GM23338 (cell line): ENCODE measurements at regions not wholly inside any gene's neighbourhood (a gene's known extent, or its start where the extent isn't known, plus 50 kb on each side); places are given as distances from the start of the nearest gene placed in this dataset.

Experiments
- ATAC-seq: fragments of 200-7000 bp; cut with Tn5 transposase; 3 replicates; pipeline ENCODE4 v1.9.1; 2020
- DNase-seq: peaks from one replicate; pipeline ENCODE4 v3.0.0-alpha.2; 2015; ENCODE audit warnings: low spot score
- H2AFZ ChIP-seq: fragments of 200-600 bp; sonication (generic); 2 replicates; pipeline ENCODE4 v1.8.0; 2016; ENCODE audit warnings: antibody characterized with exemption, mild to moderate bottlenecking, moderate library complexity
- H3F3A ChIP-seq: fragments of 200-600 bp; sonication (generic); replicated peaks from 2 replicates; pipeline ENCODE4 v1.8.0; 2017; ENCODE audit warnings: antibody characterized with exemption, mixed run types, low read depth
- H3K27ac ChIP-seq: fragments of 200-600 bp; sonication (generic); 2 replicates; pipeline ENCODE4 v1.6.1; 2016; ENCODE audit warnings: low read depth
- H3K27me3 ChIP-seq: fragments of 200-600 bp; sonication (generic); 2 replicates; pipeline ENCODE4 v1.8.0; 2016; ENCODE audit warnings: mild to moderate bottlenecking, mixed run types, moderate library complexity; ENCODE audit not compliant: insufficient read depth
- H3K36me3 ChIP-seq: fragments of 200-600 bp; sonication (generic); 2 replicates; pipeline ENCODE4 v1.8.0; 2016; ENCODE audit warnings: mild to moderate bottlenecking; ENCODE audit not compliant: insufficient read depth
- H3K4me1 ChIP-seq: fragments of 200-600 bp; sonication (generic); 2 replicates; pipeline ENCODE4 v1.8.0; 2016; ENCODE audit warnings: mild to moderate bottlenecking, moderate library complexity; ENCODE audit not compliant: insufficient read depth
- H3K4me2 ChIP-seq: fragments of 200-600 bp; sonication (generic); 2 replicates; pipeline ENCODE4 v1.7.1; 2017; ENCODE audit warnings: mixed run types
- H3K4me3 ChIP-seq: fragments of 200-600 bp; sonication (generic); 2 replicates; pipeline ENCODE4 v1.6.1; 2016; ENCODE audit warnings: mixed run types
- H3K79me2 ChIP-seq: fragments of 200-600 bp; sonication (generic); replicated peaks from 2 replicates; pipeline ENCODE4 v1.8.0; 2017; ENCODE audit warnings: mild to moderate bottlenecking; ENCODE audit not compliant: insufficient read depth
- H3K9me2 ChIP-seq: fragments of 200-600 bp; sonication (generic); 2 replicates; pipeline ENCODE4 v1.8.0; 2017; ENCODE audit not compliant: insufficient read depth
- H4K20me1 ChIP-seq: fragments of 200-600 bp; sonication (generic); replicated peaks from 2 replicates; pipeline ENCODE4 v1.8.0; 2017; ENCODE audit warnings: mild to moderate bottlenecking; ENCODE audit not compliant: insufficient read depth
- H3K27ac Mint-ChIP-seq: 2 replicates; pipeline ENCODE4 v1.8.0; 2020; ENCODE audit warnings: inconsistent platforms, mild to moderate bottlenecking, moderate library complexity, mixed read lengths
- H3K27me3 Mint-ChIP-seq: 3 replicates; pipeline ENCODE4 v1.8.0; 2022; ENCODE audit warnings: low read depth, mild to moderate bottlenecking, moderate library complexity, mixed read lengths, inconsistent platforms; ENCODE audit not compliant: insufficient read depth, poor library complexity
- H3K36me3 Mint-ChIP-seq: 3 replicates; pipeline ENCODE4 v1.8.0; 2021; ENCODE audit warnings: low read depth, mild to moderate bottlenecking, inconsistent platforms, moderate library complexity, mixed read lengths
- H3K4me1 Mint-ChIP-seq: 3 replicates; pipeline ENCODE4 v1.8.0; 2020; ENCODE audit warnings: mild to moderate bottlenecking, inconsistent platforms, mixed read lengths
- H3K4me3 Mint-ChIP-seq: 3 replicates; pipeline ENCODE4 v1.8.0; 2021; ENCODE audit warnings: moderate library complexity, mild to moderate bottlenecking, inconsistent platforms, mixed read lengths
- H3K9me3 Mint-ChIP-seq: 3 replicates; pipeline ENCODE4 v1.8.0; 2020; ENCODE audit warnings: moderate library complexity, mild to moderate bottlenecking, inconsistent platforms, mixed read lengths
- CREB1 ChIP-seq: fragments of 250-450 bp; sonication (Bioruptor Pico); IDR thresholded peaks from 2 replicates; pipeline ENCODE4 v1.5.0; 2020; ENCODE audit warnings: low read depth, mild to moderate bottlenecking, moderate library complexity
- NANOG ChIP-seq: IDR thresholded peaks from 2 replicates; pipeline ENCODE4 v1.6.1; 2016; ENCODE audit warnings: antibody characterized with exemption, borderline replicate concordance
- STAT1 ChIP-seq: IDR thresholded peaks from one replicate; pipeline ENCODE4 v1.6.1; 2016; ENCODE audit warnings: antibody characterized with exemption; ENCODE audit not compliant: unreplicated experiment
- TF ChIP-seq, protein P1 (sequence below): IDR thresholded peaks from 2 replicates; pipeline ENCODE4 v1.6.1; 2016; ENCODE audit warnings: antibody characterized with exemption
- TF ChIP-seq, protein P2 (sequence below): fragments of 250-450 bp; sonication (Bioruptor Pico); IDR thresholded peaks from 2 replicates; pipeline ENCODE4 v1.5.0; 2020; ENCODE audit warnings: mild to moderate bottlenecking, moderate library complexity
- TF ChIP-seq, protein P3 (sequence below): IDR thresholded peaks from one replicate; pipeline ENCODE4 v1.6.1; 2018; ENCODE audit warnings: antibody characterized with exemption; ENCODE audit not compliant: unreplicated experiment

DNA sequence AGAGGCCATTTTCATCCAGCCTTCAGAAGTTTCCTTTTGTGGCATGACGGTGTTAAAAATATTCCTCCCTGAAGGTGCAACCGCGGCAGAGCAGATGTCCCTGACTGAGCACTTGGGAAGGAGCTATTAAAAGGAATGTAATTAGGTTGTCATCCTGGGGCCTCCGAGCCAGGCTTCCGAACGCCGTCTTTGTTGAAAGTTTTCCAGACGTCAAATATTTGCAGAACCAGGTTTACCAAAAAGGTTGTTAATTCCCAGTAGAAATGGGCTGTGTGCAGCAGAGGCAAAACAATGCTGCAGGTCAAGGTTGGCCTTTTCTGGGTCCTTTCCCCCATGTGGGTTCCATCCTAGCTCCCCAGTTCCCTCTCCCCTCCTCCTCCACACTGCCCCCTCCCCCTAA is 88.8 kb upstream of the CALM2 start (continued):
- TF ChIP-seq, protein P1, sequence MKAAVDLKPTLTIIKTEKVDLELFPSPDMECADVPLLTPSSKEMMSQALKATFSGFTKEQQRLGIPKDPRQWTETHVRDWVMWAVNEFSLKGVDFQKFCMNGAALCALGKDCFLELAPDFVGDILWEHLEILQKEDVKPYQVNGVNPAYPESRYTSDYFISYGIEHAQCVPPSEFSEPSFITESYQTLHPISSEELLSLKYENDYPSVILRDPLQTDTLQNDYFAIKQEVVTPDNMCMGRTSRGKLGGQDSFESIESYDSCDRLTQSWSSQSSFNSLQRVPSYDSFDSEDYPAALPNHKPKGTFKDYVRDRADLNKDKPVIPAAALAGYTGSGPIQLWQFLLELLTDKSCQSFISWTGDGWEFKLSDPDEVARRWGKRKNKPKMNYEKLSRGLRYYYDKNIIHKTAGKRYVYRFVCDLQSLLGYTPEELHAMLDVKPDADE: no peak
- TF ChIP-seq NANOG: no peak
- no peak for TF ChIP-seq STAT1
- TF ChIP-seq, protein P2, sequence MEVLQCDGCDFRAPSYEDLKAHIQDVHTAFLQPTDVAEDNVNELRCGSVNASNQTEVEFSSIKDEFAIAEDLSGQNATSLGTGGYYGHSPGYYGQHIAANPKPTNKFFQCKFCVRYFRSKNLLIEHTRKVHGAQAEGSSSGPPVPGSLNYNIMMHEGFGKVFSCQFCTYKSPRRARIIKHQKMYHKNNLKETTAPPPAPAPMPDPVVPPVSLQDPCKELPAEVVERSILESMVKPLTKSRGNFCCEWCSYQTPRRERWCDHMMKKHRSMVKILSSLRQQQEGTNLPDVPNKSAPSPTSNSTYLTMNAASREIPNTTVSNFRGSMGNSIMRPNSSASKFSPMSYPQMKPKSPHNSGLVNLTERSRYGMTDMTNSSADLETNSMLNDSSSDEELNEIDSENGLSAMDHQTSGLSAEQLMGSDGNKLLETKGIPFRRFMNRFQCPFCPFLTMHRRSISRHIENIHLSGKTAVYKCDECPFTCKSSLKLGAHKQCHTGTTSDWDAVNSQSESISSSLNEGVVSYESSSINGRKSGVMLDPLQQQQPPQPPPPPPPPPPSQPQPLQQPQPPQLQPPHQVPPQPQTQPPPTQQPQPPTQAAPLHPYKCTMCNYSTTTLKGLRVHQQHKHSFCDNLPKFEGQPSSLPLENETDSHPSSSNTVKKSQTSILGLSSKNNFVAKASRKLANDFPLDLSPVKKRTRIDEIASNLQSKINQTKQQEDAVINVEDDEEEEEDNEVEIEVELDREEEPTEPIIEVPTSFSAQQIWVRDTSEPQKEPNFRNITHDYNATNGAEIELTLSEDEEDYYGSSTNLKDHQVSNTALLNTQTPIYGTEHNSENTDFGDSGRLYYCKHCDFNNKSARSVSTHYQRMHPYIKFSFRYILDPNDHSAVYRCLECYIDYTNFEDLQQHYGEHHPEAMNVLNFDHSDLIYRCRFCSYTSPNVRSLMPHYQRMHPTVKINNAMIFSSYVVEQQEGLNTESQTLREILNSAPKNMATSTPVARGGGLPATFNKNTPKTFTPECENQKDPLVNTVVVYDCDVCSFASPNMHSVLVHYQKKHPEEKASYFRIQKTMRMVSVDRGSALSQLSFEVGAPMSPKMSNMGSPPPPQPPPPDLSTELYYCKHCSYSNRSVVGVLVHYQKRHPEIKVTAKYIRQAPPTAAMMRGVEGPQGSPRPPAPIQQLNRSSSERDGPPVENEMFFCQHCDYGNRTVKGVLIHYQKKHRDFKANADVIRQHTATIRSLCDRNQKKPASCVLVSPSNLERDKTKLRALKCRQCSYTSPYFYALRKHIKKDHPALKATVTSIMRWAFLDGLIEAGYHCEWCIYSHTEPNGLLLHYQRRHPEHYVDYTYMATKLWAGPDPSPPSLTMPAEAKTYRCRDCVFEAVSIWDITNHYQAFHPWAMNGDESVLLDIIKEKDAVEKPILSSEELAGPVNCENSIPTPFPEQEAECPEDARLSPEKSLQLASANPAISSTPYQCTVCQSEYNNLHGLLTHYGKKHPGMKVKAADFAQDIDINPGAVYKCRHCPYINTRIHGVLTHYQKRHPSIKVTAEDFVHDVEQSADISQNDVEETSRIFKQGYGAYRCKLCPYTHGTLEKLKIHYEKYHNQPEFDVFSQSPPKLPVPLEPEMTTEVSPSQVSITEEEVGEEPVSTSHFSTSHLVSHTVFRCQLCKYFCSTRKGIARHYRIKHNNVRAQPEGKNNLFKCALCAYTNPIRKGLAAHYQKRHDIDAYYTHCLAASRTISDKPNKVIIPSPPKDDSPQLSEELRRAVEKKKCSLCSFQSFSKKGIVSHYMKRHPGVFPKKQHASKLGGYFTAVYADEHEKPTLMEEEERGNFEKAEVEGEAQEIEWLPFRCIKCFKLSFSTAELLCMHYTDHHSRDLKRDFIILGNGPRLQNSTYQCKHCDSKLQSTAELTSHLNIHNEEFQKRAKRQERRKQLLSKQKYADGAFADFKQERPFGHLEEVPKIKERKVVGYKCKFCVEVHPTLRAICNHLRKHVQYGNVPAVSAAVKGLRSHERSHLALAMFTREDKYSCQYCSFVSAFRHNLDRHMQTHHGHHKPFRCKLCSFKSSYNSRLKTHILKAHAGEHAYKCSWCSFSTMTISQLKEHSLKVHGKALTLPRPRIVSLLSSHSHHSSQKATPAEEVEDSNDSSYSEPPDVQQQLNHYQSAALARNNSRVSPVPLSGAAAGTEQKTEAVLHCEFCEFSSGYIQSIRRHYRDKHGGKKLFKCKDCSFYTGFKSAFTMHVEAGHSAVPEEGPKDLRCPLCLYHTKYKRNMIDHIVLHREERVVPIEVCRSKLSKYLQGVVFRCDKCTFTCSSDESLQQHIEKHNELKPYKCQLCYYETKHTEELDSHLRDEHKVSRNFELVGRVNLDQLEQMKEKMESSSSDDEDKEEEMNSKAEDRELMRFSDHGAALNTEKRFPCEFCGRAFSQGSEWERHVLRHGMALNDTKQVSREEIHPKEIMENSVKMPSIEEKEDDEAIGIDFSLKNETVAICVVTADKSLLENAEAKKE: no peak

DNA sequence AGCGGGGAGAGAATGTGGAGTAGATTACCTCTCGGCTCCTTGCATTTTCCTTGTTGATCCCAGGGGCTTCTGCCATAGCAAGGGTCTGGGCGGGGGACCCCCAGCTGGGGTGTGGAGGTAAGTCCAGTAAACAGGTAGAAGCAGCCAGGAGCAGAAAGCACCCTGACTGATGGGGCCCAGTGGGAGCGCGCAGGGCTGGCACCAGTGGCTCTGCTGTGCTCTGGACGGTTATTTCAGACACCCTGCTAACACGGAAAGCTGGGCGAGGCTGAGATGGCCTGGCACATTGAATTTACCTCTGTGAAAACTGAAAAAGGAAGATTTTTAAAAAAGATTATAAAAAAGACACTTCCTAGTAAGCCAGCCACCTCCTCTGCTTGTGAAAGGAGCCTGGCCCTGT is 88.4 kb upstream of the CALM2 start:
- Histone ChIP-seq H3K79me2 (no peaks in the 10 kb centered on the region), H3K4me2 (peak overlapping the region; percentile 40; the same call in 1 of the 2 replicates), H2AFZ (peak overlapping the region; percentile 93), H3K4me3 (no peak overlapping the region), H3K4me1 (peaks cover 28% of the 10 kb centered on the region), H3K9me2 (no peaks in the 10 kb centered on the region), H3K36me3 (no peaks in the 10 kb centered on the region), H3K27ac (no peak overlapping the region), H3K27me3 (no peaks in the 10 kb centered on the region), H4K20me1 (no peaks in the 10 kb centered on the region), H3F3A (0 out of 2 replicates have a peak, but pooled peaks cover 6% of the 10 kb centered on the region)
- Mint-ChIP-seq H3K4me3 (no peak overlapping the region), H3K4me1 (peaks cover 32% of the 10 kb centered on the region), H3K36me3 (no peaks in the 10 kb centered on the region), H3K27ac (no peak overlapping the region; the same call in 1 of the 2 replicates), H3K9me3 (no peaks in the 10 kb centered on the region), H3K27me3 (no peaks in the 10 kb centered on the region)
- ATAC-seq (peak; percentile 17), DNase-seq (no peak)
- TF ChIP-seq, protein P3, sequence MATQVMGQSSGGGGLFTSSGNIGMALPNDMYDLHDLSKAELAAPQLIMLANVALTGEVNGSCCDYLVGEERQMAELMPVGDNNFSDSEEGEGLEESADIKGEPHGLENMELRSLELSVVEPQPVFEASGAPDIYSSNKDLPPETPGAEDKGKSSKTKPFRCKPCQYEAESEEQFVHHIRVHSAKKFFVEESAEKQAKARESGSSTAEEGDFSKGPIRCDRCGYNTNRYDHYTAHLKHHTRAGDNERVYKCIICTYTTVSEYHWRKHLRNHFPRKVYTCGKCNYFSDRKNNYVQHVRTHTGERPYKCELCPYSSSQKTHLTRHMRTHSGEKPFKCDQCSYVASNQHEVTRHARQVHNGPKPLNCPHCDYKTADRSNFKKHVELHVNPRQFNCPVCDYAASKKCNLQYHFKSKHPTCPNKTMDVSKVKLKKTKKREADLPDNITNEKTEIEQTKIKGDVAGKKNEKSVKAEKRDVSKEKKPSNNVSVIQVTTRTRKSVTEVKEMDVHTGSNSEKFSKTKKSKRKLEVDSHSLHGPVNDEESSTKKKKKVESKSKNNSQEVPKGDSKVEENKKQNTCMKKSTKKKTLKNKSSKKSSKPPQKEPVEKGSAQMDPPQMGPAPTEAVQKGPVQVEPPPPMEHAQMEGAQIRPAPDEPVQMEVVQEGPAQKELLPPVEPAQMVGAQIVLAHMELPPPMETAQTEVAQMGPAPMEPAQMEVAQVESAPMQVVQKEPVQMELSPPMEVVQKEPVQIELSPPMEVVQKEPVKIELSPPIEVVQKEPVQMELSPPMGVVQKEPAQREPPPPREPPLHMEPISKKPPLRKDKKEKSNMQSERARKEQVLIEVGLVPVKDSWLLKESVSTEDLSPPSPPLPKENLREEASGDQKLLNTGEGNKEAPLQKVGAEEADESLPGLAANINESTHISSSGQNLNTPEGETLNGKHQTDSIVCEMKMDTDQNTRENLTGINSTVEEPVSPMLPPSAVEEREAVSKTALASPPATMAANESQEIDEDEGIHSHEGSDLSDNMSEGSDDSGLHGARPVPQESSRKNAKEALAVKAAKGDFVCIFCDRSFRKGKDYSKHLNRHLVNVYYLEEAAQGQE: no peak
- TF ChIP-seq CREB1: no peak
